ENCODE measurements at regions not wholly inside any gene's neighbourhood (a gene's known extent, or its start where the extent isn't known, plus 50 kb on each side); places are given as distances from the start of the nearest gene placed in this dataset.
"Not testable (repeated sequence)": the region's sequence is repeated elsewhere in the genome, so short reads cannot be mapped to it uniquely, and the experiment has no call there.

- DNase-seq (ENCODE audit: low read depth in 2 of 2, low spot score in 1 of 2) = no peak
Measured at GRCh38 chr2:7670905-7671641, 753.9 kb downstream of the RNF144A start.

- DNase-seq (ENCODE audit: low read depth in 2 of 2, low spot score in 1 of 2) = peak in 1 of 2 donors; percentile 8
Measured at GRCh38 chr2:7672027-7672684, 754.9 kb downstream of the RNF144A start.

GRCh38 chr2:7672685-7673071, 755.5 kb downstream of the RNF144A start:
- DNase-seq (ENCODE audit: low read depth in 2 of 2, low spot score in 1 of 2) = no peak

- DNase-seq (ENCODE audit: low read depth in 2 of 2, low spot score in 1 of 2) = no peak
Measured at GRCh38 chr2:7673101-7673500, 755.9 kb downstream of the RNF144A start.

- DNase-seq (ENCODE audit: low read depth in 2 of 2, low spot score in 1 of 2) = no peak
Measured at GRCh38 chr2:7673853-7674252, 756.6 kb downstream of the RNF144A start.

GRCh38 chr2:7674606-7675005, 757.4 kb downstream of the RNF144A start:
- DNase-seq (ENCODE audit: low read depth in 2 of 2, low spot score in 1 of 2) = no peak

- no peak for DNase-seq (ENCODE audit: low read depth in 2 of 2, low spot score in 1 of 2)
Measured at GRCh38 chr2:7676714-7677113, 759.5 kb downstream of the RNF144A start.

GRCh38 chr2:7681881-7682461, 764.8 kb downstream of the RNF144A start:
- no peak for DNase-seq (ENCODE audit: low read depth in 2 of 2, low spot score in 1 of 2)

- DNase-seq (ENCODE audit: low read depth in 2 of 2, low spot score in 1 of 2) = no peak
Measured at GRCh38 chr2:7683196-7683595, 766.0 kb downstream of the RNF144A start.

GRCh38 chr2:7683708-7684107, 766.5 kb downstream of the RNF144A start:
- DNase-seq (ENCODE audit: low read depth in 2 of 2, low spot score in 1 of 2) = no peak

GRCh38 chr2:7685342-7686015, 768.3 kb downstream of the RNF144A start:
- no peak for DNase-seq (ENCODE audit: low read depth in 2 of 2, low spot score in 1 of 2)

- DNase-seq (ENCODE audit: low read depth in 2 of 2, low spot score in 1 of 2) = no peak
Measured at GRCh38 chr2:7686016-7686385, 768.8 kb downstream of the RNF144A start.

GRCh38 chr2:7691961-7692656, 774.9 kb downstream of the RNF144A start:
- DNase-seq (ENCODE audit: low read depth in 2 of 2, low spot score in 1 of 2) = no peak

- no peak for DNase-seq (ENCODE audit: low read depth in 2 of 2, low spot score in 1 of 2)
Measured at GRCh38 chr2:7692657-7693161, 775.5 kb downstream of the RNF144A start.

- no peak for DNase-seq (ENCODE audit: low read depth in 2 of 2, low spot score in 1 of 2)
Measured at GRCh38 chr2:7693246-7694075, 776.2 kb downstream of the RNF144A start.

GRCh38 chr2:7694076-7694985, 777.1 kb downstream of the RNF144A start:
- no peak for DNase-seq (ENCODE audit: low read depth in 2 of 2, low spot score in 1 of 2)

GRCh38 chr2:7696556-7696955, 779.3 kb downstream of the RNF144A start:
- DNase-seq (ENCODE audit: low read depth in 2 of 2, low spot score in 1 of 2) = not testable (repeated sequence)

GRCh38 chr2:7697052-7697451, 779.8 kb downstream of the RNF144A start:
- no peak for DNase-seq (ENCODE audit: low read depth in 2 of 2, low spot score in 1 of 2)

GRCh38 chr2:7701791-7702190, 784.6 kb downstream of the RNF144A start:
- DNase-seq (ENCODE audit: low read depth in 2 of 2, low spot score in 1 of 2) = no peak
